ENCODE measurements at regions not wholly inside any gene's neighbourhood (a gene's known extent, or its start where the extent isn't known, plus 50 kb on each side); places are given as distances from the start of the nearest gene placed in this dataset.

GRCh38 chr12:62207248-62207647 lies 53.0 kb upstream of the USP15 start:
- DNase-seq (ENCODE audit: low read depth in 2 of 3, low spot score in 2 of 3) = no peak

Data from activated CD8-positive, alpha-beta memory T cell treated with anti-CD3 and anti-CD28 coated beads for 48 hours (primary cell).